Adrenal gland (tissue), 5 donors: ENCODE measurements at regions not wholly inside any gene's neighbourhood (a gene's known extent, or its start where the extent isn't known, plus 50 kb on each side); places are given as distances from the start of the nearest gene placed in this dataset.

Source experiments
- CTCF ChIP-seq, 6 experiments: fragments of 450-650 bp in 4 of 6; fragments of 200-600 bp in 2 of 6; sonication (generic) in 1 of 6; IDR thresholded peaks; 1 replicate in 5 of 6; 2 replicates in 1 of 6; pipeline versions ENCODE4 v1.5.1 to v1.8.0; 2016 to 2021; ENCODE audit warnings: antibody characterized with exemption in 6 of 6, mild to moderate bottlenecking in 2 of 6, moderate library complexity in 1 of 6
- POLR2A ChIP-seq, 2 donors: fragments of 450-650 bp; IDR thresholded peaks; one replicate each; pipeline ENCODE4 v1.6.1; 2017; ENCODE audit warnings: antibody characterized with exemption in 2 of 2, mild to moderate bottlenecking in 2 of 2, moderate library complexity in 1 of 2
- donor health status: DM: no; HTN: no; CAD: no.

GRCh38 chr2:34003795-34004194 is 404.7 kb upstream of the FAM98A start:
- no peak for TF ChIP-seq CTCF (IDR thresholded peaks at IDR 0.05)
- TF ChIP-seq POLR2A (IDR thresholded peaks at IDR 0.05): no peak
